Cardiac fibroblast (primary cell): ENCODE measurements at regions not wholly inside any gene's neighbourhood (a gene's known extent, or its start where the extent isn't known, plus 50 kb on each side); places are given as distances from the start of the nearest gene placed in this dataset.

Source experiments
- DNase-seq, 2 donors: peaks; one replicate each; pipeline versions ENCODE4 v3.0.0 to v3.0.0-alpha.2; 2010; ENCODE audit warnings: low read depth in 2 of 2
- H3K4me3 ChIP-seq, 2 donors: replicated peaks in 1 of 2; 1 replicate in 1 of 2; 2 replicates in 1 of 2; pipeline ENCODE4 v1.5.1; 2011; ENCODE audit warnings: low read depth in 2 of 2, low read length in 2 of 2, mild to moderate bottlenecking in 2 of 2, moderate library complexity in 1 of 2
- TF ChIP-seq, protein P1 (sequence below): IDR thresholded peaks from one replicate; pipeline ENCODE4 v1.5.1; 2011; ENCODE audit warnings: low read depth, mild to moderate bottlenecking, low read length, inconsistent platforms

DNA sequence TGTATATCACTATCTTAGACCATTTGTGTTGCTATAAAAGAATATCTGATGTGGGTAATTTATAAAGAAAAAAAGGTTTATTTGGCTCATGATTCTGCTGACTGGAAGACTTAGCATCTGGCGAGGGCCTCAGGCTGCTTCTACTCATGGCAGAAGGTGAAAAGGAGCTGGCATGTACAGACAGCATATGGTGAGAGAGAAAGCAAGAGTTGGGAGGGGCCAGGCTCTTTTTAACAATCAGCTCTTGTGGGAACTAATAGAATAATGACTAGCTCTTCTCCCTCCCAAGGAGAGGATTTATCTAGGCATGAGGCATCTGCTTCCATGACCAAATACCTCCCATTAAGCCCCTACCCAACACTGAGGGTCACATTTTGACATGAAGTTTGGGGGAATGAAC lies 130.2 kb upstream of the SV2C start:
- TF ChIP-seq, protein P1, sequence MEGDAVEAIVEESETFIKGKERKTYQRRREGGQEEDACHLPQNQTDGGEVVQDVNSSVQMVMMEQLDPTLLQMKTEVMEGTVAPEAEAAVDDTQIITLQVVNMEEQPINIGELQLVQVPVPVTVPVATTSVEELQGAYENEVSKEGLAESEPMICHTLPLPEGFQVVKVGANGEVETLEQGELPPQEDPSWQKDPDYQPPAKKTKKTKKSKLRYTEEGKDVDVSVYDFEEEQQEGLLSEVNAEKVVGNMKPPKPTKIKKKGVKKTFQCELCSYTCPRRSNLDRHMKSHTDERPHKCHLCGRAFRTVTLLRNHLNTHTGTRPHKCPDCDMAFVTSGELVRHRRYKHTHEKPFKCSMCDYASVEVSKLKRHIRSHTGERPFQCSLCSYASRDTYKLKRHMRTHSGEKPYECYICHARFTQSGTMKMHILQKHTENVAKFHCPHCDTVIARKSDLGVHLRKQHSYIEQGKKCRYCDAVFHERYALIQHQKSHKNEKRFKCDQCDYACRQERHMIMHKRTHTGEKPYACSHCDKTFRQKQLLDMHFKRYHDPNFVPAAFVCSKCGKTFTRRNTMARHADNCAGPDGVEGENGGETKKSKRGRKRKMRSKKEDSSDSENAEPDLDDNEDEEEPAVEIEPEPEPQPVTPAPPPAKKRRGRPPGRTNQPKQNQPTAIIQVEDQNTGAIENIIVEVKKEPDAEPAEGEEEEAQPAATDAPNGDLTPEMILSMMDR, result no peak
- DNase-seq, result no peak
- no peak overlapping the region for H3K4me3 ChIP-seq

DNA sequence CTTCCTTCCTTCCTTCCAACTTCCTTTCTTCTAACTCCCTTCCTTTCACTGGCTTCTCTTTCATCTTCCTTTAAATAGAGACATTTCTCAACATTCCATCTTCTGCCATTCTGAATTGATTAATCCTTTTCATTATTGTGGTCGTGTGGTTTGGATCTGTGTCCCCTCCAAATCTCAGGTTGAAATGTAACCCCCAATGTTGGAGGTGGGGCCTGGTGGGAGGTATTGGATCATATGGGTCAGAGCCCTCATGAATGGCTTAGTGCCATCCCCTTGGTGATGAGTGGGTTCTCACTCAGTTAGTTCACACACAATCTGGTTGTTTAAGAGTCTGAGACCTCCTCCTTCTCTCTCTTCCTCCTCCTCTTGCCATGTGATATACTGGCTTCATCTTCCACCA lies 130.9 kb upstream of the SV2C start:
- no peak overlapping the region for H3K4me3 ChIP-seq
- DNase-seq, result no peak
- TF ChIP-seq, protein P1, result no peak

DNA sequence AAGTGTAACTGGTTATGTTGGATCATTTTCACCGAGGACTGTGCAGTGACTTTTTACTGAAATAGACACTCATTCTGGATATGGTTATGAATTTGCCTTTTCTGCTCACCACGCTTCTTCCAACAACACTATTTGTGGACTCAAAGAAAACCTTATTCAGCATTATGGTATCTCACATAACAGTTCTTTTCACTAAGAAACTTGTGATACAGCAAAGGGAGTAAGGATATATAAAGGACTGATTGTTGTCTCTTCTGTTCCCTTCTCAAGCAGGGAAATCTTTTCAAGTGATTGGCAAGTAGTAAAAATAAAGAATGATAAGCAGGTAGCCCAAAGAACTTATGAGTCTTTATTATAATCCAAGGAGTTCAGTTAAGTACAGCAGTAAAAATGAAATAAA lies 131.5 kb upstream of the SV2C start:
- TF ChIP-seq, protein P1, result no peak
- H3K4me3 ChIP-seq, result no peak overlapping the region
- DNase-seq, result no peak

DNA sequence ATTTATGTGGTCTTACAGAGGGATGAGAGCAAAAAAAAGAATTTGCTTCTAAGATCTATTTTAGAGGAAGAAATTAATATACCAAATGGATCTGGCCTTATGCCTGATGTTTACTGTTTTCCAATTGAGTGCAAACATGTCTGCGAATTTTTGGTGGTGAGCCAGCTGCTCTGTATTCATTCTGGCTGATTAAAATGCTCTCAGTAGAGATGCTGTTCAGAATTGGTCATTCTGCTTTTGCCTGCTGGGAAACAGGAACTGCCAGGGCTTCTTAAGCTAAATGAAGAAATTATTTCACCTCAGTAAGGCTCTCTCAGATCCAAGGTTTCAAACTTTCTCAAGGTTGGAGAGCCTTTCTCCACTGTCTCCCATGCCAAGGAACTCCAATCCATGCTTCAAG lies 132.0 kb upstream of the SV2C start:
- TF ChIP-seq, protein P1, result no peak
- no peak for DNase-seq
- H3K4me3 ChIP-seq, result no peak overlapping the region

DNA sequence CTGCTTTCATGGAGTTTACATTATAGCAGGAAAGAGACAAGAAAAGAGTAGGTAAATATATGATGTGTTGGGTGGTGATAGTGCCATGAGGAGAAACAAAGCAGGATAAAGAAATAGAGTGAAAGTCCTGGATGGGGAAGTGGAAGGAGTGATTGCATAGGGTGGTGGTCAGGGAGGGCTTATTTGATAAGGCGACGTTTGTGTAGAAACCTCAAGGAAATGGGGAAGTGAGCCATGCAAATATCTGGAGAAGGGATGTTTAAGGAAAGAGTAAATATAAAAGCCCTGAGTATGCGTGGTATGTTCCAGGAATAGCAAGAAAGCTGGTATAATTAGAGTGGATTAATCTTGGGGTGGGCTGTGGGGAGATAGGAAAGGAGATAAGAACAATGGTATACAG lies 134.7 kb upstream of the SV2C start:
- DNase-seq, result no peak
- TF ChIP-seq, protein P1, result no peak
- no peak overlapping the region for H3K4me3 ChIP-seq

DNA sequence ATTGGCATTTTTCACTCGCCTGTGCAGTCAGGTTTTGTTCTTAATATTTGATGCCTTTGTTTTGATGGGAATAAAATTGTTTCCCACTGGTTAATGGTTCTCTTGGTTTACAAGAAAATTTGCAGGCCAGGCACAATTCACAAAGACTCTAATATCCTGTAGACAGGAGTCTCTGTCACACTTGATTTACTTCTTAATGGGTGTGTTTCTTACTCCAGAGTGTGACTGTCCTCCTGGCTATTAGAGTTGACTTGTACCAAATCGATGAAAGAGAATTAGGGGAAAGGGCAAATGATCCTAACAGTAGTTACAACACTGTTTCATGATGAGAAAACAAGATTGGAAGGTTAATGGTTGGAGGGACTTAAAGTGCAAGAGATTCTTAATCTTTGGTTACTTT lies 142.8 kb upstream of the SV2C start:
- no peak overlapping the region for H3K4me3 ChIP-seq
- no peak for DNase-seq
- TF ChIP-seq, protein P1, result no peak

DNA sequence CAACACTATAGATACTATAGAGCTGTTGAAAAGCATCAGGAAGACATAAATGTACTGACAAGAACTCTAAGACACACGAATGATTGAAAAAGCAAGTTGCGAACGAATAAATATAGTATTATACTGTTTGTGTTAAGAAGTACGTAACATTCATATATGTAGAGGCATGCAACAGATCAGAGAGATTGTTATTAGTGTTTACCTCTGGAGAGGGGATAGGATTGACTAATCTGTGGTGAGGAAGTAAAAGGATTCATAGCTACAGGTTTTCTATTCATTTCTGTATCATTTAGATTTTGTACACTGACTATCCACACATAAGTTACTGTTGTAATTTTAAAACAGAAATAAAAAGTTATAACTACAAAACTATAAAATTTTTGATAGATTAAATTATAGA lies 147.6 kb upstream of the SV2C start:
- H3K4me3 ChIP-seq, result no peak overlapping the region
- DNase-seq, result no peak
- TF ChIP-seq, protein P1, result no peak
